ENCODE measurements at regions not wholly inside any gene's neighbourhood (a gene's known extent, or its start where the extent isn't known, plus 50 kb on each side); places are given as distances from the start of the nearest gene placed in this dataset.

DNA sequence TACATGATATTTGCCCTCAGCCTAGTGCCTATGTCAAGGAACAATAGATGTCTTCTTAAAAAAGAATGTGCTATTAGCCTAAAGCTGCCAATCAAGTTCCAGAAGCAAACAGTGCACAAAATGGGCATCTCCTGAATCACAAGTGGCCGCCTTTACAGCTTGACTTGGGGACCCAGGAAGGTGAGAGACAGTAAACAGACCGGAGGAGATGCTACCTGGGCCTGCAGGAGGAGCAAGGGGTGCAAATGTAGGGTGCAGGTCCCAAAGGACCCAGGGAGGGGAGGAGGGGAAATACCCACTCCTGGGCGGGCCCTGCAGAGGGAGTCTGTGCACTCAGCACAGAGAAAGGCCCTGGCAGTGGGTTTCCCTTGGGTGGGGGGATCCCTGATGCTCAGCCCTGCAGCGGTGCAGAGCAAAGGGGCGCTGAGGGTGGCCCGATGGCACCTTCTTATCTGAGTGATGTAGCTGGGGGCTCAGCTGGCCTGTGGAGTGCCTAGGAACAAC, 147.7 kb downstream of the WDR11 start:
- Histone ChIP-seq H4K20me1 (ENCODE audit: insufficient read depth) (no peaks in the 10 kb centered on the region), H3K4me1 (ENCODE audit: control insufficient read depth in 1 of 2, insufficient read depth in 2 of 2, low read depth in 1 of 2, low read length in 1 of 2) (no peaks in the 10 kb centered on the region; a peak in 1 of 4 replicates), H3K79me2 (ENCODE audit: insufficient read depth) (no peaks in the 10 kb centered on the region), H2AFZ (ENCODE audit: low read depth) (no peak overlapping the region), H3K9me3 (no peaks in the 10 kb centered on the region), H3K27me3 (ENCODE audit: insufficient read depth) (no peaks in the 10 kb centered on the region), H3K4me3 (ENCODE audit: low read depth in 2 of 2, low read length in 1 of 2) (no peak overlapping the region), H3K9me2 (no peaks in the 10 kb centered on the region), H3K4me2 (no peak overlapping the region), H3K36me3 (replicated peaks in 1 of 2; ENCODE audit: control insufficient read depth in 1 of 2, insufficient read depth in 2 of 2, low read length in 1 of 2) (no peaks in the 10 kb centered on the region), H3K9ac (no peak overlapping the region), H3F3A (replicated peaks; ENCODE audit: insufficient read depth) (no peaks in the 10 kb centered on the region), H3K27ac (ENCODE audit: low read depth in 2 of 2, low read length in 1 of 2) (no peak overlapping the region)
- 24% methylated on average over 5 of the region's 6 CpGs for WGBS (ENCODE audit: low lambda C conversion rate)
- no peak for DNase-seq
- TF ChIP-seq CTCF (IDR thresholded peaks at IDR 0.05) = no peak
- no peak for TF ChIP-seq ELF1 (IDR thresholded peaks at IDR 0.05)
- TF ChIP-seq RFX5 (IDR thresholded peaks at IDR 0.05; ENCODE audit: low read length) = no peak
- no peak for TF ChIP-seq FOSL2 (IDR thresholded peaks at IDR 0.05; ENCODE audit: borderline replicate concordance, low read depth)
- ChIA-PET CTCF (interaction anchor here (1.3 kb wide), 1 partner anchor 21 kb away, joined by 3 read pairs; no protein-coding TSS in a partner anchor), POLR2A (interaction anchor here (0.6 kb wide), 1 partner anchor 41 kb away, joined by 3 read pairs; no protein-coding TSS in a partner anchor)

DNA sequence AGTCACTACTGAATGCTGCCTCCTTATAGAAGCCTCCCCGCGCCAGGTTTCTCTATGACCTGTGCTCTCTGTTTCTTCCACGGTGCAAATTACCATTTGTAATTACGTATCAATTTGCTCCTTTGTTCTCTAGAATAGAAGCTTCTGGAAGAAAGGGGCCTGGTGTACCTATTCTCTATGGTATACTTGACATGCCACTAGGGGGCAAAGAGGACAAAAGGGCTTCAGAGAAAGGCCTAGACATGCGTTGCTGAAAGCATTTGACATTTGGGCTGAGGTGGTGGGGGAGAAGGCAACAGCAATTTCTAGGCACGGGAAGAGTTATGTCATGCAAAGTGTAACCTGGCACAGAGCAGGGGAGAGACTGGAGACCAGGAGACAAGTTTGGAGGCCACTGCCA, 148.7 kb downstream of the WDR11 start:
- Histone ChIP-seq H3F3A (replicated peaks; ENCODE audit: insufficient read depth) (no peaks in the 10 kb centered on the region), H3K9me3 (no peaks in the 10 kb centered on the region), H3K4me2 (no peak overlapping the region), H3K27me3 (ENCODE audit: insufficient read depth) (no peaks in the 10 kb centered on the region), H3K4me1 (ENCODE audit: control insufficient read depth in 1 of 2, insufficient read depth in 2 of 2, low read depth in 1 of 2, low read length in 1 of 2) (no peaks in the 10 kb centered on the region; a peak in 1 of 4 replicates), H3K27ac (ENCODE audit: low read depth in 2 of 2, low read length in 1 of 2) (no peak overlapping the region), H3K9me2 (no peaks in the 10 kb centered on the region), H3K79me2 (ENCODE audit: insufficient read depth) (no peaks in the 10 kb centered on the region), H3K9ac (no peak overlapping the region), H3K36me3 (replicated peaks in 1 of 2; ENCODE audit: control insufficient read depth in 1 of 2, insufficient read depth in 2 of 2, low read length in 1 of 2) (no peaks in the 10 kb centered on the region), H2AFZ (ENCODE audit: low read depth) (no peak overlapping the region), H4K20me1 (ENCODE audit: insufficient read depth) (no peaks in the 10 kb centered on the region), H3K4me3 (ENCODE audit: low read depth in 2 of 2, low read length in 1 of 2) (no peak overlapping the region)
- TF ChIP-seq, protein P1, sequence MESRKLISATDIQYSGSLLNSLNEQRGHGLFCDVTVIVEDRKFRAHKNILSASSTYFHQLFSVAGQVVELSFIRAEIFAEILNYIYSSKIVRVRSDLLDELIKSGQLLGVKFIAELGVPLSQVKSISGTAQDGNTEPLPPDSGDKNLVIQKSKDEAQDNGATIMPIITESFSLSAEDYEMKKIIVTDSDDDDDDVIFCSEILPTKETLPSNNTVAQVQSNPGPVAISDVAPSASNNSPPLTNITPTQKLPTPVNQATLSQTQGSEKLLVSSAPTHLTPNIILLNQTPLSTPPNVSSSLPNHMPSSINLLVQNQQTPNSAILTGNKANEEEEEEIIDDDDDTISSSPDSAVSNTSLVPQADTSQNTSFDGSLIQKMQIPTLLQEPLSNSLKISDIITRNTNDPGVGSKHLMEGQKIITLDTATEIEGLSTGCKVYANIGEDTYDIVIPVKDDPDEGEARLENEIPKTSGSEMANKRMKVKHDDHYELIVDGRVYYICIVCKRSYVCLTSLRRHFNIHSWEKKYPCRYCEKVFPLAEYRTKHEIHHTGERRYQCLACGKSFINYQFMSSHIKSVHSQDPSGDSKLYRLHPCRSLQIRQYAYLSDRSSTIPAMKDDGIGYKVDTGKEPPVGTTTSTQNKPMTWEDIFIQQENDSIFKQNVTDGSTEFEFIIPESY (IDR thresholded peaks at IDR 0.05; ENCODE audit: borderline replicate concordance, low read depth) = no peak
- TF ChIP-seq RFX5 (IDR thresholded peaks at IDR 0.05; ENCODE audit: low read length) = no peak
- TF ChIP-seq, protein P2, sequence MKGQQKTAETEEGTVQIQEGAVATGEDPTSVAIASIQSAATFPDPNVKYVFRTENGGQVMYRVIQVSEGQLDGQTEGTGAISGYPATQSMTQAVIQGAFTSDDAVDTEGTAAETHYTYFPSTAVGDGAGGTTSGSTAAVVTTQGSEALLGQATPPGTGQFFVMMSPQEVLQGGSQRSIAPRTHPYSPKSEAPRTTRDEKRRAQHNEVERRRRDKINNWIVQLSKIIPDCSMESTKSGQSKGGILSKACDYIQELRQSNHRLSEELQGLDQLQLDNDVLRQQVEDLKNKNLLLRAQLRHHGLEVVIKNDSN (IDR thresholded peaks at IDR 0.05; ENCODE audit: borderline replicate concordance, low read depth) = no peak
- TF ChIP-seq IRF3 (IDR thresholded peaks at IDR 0.05; ENCODE audit: low read depth, low read length) = no peak
- CTCF ChIA-PET = interaction anchor here (1.0 to 2.1 kb wide), 2 partner anchors 9 to 13 kb away, joined by 3 to 5 read pairs; no protein-coding TSS in a partner anchor
- 57% methylated on average over 6 of the region's 6 CpGs for WGBS (ENCODE audit: low lambda C conversion rate)
- DNase-seq = no peak
- POLR2A ChIA-PET = no interaction called here

All from SK-N-SH (cell line).